ENCODE measurements at regions not wholly inside any gene's neighbourhood (a gene's known extent, or its start where the extent isn't known, plus 50 kb on each side); places are given as distances from the start of the nearest gene placed in this dataset.

GRCh38 chr2:239640676-239641578 lies 240.1 kb upstream of the HDAC4 start:
- no peak for DNase-seq

DNA sequence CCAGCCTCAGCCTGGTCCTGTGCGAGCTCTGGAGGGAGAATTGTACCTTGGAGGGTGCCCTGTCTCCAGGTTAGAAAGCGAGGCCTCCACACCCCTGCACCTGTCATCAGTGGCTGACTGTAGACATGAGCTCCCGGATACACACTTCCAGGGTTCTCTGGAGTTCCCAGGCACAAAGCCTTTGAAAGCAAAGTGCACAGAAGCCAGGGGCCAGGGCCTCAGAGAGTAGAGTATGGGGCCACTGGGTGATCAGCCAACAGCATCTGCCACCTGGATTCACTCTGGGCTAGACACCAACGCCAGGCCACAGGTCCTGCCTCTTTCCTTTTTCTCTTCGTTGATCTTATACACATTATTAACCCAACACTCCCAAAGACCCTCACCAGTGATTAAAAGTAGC lies 239.4 kb upstream of the HDAC4 start:
- no peak for DNase-seq

DNA sequence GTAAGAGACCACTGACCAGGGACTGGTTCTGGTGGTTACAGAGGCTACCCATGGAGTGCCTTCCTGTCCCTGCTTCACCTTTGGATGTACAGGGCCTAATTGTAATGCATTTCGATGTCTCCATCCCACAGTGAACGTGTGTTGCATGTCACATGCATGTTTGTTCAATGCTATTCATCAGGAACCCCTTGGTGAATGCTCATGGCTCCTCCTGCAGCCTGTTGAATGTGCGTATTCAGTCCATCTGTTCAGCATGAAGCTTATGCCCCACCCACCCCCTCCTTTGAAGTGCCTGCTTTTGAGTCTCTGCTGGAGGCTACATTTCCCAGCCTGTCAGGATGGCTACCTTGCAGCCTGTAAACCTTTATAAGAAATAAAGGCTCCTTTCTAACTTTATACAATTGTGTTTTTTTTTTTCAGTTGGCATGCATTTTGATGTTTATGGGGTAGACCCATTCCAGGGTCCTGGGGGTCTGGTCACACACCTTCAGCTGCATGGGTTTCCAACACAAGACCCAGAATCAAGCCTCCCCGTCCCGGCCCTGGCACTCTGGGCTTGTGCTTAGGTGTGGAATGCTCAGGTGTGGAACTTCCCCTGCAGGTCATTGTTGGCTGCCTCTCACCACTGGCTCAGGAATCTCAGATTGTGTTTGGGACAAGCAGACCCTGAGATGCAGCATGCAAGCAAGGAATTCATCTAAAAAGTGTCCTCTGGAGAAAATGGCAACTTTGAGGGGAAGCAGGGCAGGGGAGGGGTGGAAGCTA lies 238.8 kb upstream of the HDAC4 start:
- DNase-seq, result no peak

GRCh38 chr2:239638376-239638775 lies 237.6 kb upstream of the HDAC4 start:
- no peak for DNase-seq

DNA sequence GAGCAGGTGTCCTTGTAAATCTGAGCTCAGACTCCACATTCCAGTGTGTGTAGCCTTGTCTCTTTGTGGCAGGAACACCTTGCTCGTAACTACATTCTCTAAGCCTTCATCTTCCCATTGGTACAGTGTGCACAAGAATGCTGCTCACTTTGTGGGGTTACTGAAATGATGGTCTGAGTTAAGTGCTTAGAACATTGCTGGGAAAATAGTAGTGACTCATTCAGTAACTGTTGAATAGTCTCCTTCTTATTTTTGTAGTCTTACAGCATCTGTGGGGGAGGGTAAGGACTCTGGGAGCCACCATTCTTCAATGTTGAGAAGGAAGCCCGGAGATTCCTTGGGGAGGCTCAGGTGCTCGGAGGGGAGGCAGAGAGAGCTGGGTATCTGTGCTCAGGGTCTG lies 236.0 kb upstream of the HDAC4 start:
- DNase-seq, result no peak

GRCh38 chr2:239634769-239635168 lies 233.9 kb upstream of the HDAC4 start:
- no peak for DNase-seq

- DNase-seq, result no peak
Observed at GRCh38 chr2:239630618-239631286, 229.9 kb upstream of the HDAC4 start.

DNA sequence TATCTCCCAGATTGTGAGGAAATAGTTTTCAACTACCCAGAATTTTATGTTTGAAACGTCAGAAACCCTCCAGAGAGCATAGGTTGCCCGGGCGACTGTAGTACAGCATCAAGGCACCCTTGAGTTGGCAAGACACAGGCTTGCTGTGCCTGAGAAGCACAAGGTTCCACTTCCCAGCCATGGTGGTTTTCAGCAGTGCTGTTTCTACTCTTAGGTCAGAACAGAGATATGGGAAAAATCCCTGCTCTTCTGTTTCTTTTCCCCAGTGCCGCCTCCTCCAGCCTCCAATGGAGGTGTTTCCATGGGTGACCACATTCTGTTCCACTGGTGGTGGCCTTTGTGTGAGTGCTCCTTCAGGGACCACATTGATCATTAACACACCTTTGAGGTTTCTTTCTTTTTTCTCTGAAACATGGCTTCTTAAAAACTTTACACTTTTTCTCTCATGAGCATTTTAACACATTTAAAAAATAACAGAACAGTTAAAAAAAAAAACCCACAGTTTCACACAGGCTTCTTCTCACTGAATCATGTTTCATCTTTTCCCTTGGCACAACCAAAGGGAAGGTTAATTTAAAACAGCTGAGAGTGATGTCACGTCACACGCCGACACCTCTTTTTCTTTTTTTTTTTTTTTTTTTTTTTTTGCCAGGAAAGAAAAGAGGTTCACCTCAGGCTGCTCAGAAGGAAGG lies 229.3 kb upstream of the HDAC4 start:
- no peak for DNase-seq

GRCh38 chr2:239626961-239627592 lies 226.3 kb upstream of the HDAC4 start:
- DNase-seq, result no peak

- DNase-seq, result no peak
Observed at GRCh38 chr2:239625971-239626734, 225.3 kb upstream of the HDAC4 start.

- no peak for DNase-seq
Observed at GRCh38 chr2:239625156-239625845, 224.5 kb upstream of the HDAC4 start.

DNA sequence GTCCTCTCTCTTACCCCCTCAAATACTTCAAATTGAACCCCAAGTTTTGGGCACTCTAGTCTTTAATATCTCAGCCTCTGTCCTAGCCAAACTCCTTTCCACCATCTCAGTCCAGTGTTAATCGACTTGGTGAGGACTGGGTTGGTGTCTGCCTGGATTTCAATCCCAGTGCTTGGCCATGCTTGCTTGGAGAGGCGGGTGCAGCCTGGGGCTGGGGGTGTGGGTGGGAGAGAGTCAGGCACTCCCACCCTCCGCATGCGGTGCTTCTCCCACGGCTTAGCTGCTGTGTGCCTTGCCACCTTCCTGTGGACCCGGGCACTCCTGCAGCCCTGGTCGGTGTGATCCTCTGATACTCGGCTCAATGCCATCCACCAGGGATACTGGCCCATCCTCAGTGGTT lies 220.8 kb upstream of the HDAC4 start:
- DNase-seq, result no peak

- DNase-seq, result no peak
Observed at GRCh38 chr2:239619369-239619768, 218.5 kb upstream of the HDAC4 start.

DNA sequence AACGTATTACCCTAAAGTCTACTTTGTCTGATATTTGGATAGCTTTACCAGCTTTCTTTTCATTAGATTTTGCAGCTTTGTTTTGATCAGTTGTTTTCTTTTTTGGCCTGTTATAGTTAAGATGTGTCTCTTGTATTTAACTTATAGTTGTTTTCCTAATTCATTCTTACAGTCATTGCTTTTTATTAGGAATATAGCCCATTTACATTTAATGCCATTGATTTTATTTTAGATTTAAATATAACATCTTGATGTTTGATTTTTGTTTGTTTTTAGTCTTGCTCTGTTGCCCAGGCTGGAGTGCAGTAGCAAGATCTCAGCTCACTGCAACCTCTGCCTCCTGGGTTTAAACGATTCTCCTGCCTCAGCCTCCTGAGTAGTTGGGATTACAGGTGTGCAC lies 215.9 kb upstream of the HDAC4 start:
- DNase-seq, result no peak

DNA sequence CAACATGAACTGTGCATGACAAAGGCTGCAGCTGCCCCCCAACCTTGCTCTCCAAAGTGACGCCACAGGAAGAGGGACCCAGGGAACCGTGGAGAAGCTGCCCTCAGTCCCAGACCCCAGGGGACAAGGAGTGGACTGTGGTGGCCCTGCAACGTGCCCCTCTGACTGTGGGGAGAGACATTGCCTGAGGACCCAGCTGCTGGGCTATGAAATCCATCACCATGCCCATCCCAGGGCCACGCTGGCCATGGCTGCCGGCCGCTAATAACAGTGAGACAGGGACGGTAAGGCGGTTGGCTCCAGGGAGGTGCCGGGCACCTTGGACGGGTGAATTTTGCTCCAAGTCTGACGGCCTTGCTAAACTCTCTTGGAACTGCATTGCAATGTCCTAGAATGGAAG lies 211.3 kb upstream of the HDAC4 start:
- DNase-seq, result no peak

- DNase-seq, result no peak
Observed at GRCh38 chr2:239611222-239611795, 210.5 kb upstream of the HDAC4 start.

- no peak for DNase-seq
Observed at GRCh38 chr2:239610457-239611221, 209.8 kb upstream of the HDAC4 start.

DNA sequence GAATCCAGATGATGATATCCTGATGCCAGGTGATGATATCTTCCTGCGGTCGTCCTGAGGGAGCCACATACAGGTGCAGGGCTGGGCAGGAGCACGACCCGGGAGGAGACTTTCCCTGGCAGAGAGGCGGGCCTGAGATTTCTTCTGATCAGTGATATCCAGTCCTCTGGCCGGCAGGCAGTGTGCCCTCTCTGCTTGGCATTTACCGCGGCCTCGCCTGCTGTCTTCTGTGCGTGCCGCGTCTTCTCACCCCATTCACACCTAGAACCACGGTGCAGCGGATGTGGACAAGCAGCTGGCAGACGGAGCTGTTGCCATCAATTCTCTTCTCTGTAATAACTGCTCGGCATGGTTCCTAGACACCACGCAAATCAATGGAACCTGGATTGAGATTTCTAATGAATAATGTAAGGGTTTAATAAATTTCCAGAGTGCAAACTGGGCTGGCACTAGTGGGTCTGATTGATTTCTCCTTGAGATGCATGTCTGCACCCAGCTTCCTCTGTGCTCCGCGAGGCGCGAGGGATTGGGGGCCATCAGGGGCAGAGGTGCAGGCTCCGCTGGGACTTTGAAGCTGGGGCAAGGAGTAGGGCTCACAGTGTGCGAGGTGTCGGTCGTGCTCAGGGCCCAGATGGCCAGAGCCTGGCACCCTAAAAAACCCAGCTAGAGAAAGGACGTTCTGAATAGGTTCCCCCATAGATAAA lies 208.9 kb upstream of the HDAC4 start:
- DNase-seq, result no peak

DNA sequence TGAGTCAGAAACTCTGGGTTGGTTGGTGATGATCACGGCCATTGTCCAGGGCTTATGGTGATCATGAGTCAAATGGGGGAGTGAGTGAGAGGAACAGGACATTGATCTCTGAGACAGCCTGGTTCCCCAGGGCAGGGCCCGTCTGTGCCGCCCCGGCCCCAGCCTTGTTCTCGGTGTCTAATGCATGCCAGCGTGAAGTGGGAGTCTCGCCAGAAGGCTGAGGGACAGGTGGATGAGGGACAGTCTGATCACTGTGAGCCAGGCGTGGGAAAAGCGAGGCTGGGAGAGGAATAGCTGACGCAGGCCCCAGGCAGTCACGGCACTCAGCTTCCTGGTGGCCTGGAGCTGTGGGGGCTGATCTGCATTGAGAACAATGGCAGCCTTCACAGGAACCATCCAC lies 208.3 kb upstream of the HDAC4 start:
- DNase-seq, result no peak

All from GOT3 (cell line).